ENCODE measurements at regions not wholly inside any gene's neighbourhood (a gene's known extent, or its start where the extent isn't known, plus 50 kb on each side); places are given as distances from the start of the nearest gene placed in this dataset.

GRCh38 chr6:134678436-134678889, 271.4 kb downstream of the ALDH8A1 start (continued):
- TF ChIP-seq ZNF512 (tag; IDR thresholded peaks at IDR 0.05) (no peak), ZNF140 (CRISPR knock-in tag; IDR thresholded peaks at IDR 0.05) (no peak), SIN3A (IDR thresholded peaks at IDR 0.05; ENCODE audit: borderline replicate concordance in 2 of 2, control insufficient read depth in 1 of 2, low read depth in 2 of 2, low read length in 2 of 2) (no peak), TGIF2 (CRISPR knock-in tag; IDR thresholded peaks at IDR 0.05) (no peak), PCBP1 (IDR thresholded peaks at IDR 0.05; ENCODE audit: low read depth, low read length, poor library complexity, severe bottlenecking) (no peak), HDGF (IDR thresholded peaks at IDR 0.05) (no peak), BRD9 (IDR thresholded peaks at IDR 0.05; ENCODE audit: low read depth, partially characterized antibody) (no peak), RB1 (IDR thresholded peaks at IDR 0.05; ENCODE audit: low read depth) (no peak), POLR2AphosphoS2 (IDR thresholded peaks at IDR 0.05; ENCODE audit: low read length) (no peak), E2F6 (IDR thresholded peaks at IDR 0.05; ENCODE audit: borderline replicate concordance in 1 of 2, extremely low read depth in 1 of 2, insufficient read depth in 1 of 2, insufficient read length in 1 of 2, low read depth in 1 of 2, low read length in 1 of 2, poor library complexity in 1 of 2, severe bottlenecking in 1 of 2) (no peak), NFE2 (IDR thresholded peaks at IDR 0.05; ENCODE audit: low read depth) (peak; percentile 52), PRDM10 (IDR thresholded peaks at IDR 0.05; ENCODE audit: partially characterized antibody) (peak; percentile 56), ZC3H8 (IDR thresholded peaks at IDR 0.05) (no peak), ZNF764 (CRISPR knock-in tag; IDR thresholded peaks at IDR 0.05; ENCODE audit: low read depth) (no peak), LEF1 (IDR thresholded peaks at IDR 0.05) (no peak), ZNF449 (CRISPR knock-in tag; IDR thresholded peaks at IDR 0.05) (no peak), HDAC3 (IDR thresholded peaks at IDR 0.05; ENCODE audit: borderline replicate concordance, partially characterized antibody) (no peak), NFE2L1 (tag; IDR thresholded peaks at IDR 0.05; ENCODE audit: borderline replicate concordance, low read depth) (no peak; the same call in 1 of the 2 replicates), CEBPG (CRISPR knock-in tag; IDR thresholded peaks at IDR 0.05) (no peak), CEBPG (tag; conservative IDR thresholded peaks at IDR 0.05 in 1 of 2, IDR thresholded peaks at IDR 0.05 in 1 of 2) (no peak), ESRRB (CRISPR knock-in tag; IDR thresholded peaks at IDR 0.05; ENCODE audit: borderline replicate concordance) (no peak)
